ENCODE measurements at regions not wholly inside any gene's neighbourhood (a gene's known extent, or its start where the extent isn't known, plus 50 kb on each side); places are given as distances from the start of the nearest gene placed in this dataset.

GRCh38 chrX:39336671-39337311, 535.5 kb downstream of the MID1IP1 start:
- no peak for DNase-seq (ENCODE audit: low read depth)
- no peak overlapping the region for H3K4me3 ChIP-seq (ENCODE audit: low read depth, low read length)
- TF ChIP-seq, protein P1, sequence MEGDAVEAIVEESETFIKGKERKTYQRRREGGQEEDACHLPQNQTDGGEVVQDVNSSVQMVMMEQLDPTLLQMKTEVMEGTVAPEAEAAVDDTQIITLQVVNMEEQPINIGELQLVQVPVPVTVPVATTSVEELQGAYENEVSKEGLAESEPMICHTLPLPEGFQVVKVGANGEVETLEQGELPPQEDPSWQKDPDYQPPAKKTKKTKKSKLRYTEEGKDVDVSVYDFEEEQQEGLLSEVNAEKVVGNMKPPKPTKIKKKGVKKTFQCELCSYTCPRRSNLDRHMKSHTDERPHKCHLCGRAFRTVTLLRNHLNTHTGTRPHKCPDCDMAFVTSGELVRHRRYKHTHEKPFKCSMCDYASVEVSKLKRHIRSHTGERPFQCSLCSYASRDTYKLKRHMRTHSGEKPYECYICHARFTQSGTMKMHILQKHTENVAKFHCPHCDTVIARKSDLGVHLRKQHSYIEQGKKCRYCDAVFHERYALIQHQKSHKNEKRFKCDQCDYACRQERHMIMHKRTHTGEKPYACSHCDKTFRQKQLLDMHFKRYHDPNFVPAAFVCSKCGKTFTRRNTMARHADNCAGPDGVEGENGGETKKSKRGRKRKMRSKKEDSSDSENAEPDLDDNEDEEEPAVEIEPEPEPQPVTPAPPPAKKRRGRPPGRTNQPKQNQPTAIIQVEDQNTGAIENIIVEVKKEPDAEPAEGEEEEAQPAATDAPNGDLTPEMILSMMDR (conservative IDR thresholded peaks at IDR 0.05; ENCODE audit: low read depth, low read length), result no peak

DNA sequence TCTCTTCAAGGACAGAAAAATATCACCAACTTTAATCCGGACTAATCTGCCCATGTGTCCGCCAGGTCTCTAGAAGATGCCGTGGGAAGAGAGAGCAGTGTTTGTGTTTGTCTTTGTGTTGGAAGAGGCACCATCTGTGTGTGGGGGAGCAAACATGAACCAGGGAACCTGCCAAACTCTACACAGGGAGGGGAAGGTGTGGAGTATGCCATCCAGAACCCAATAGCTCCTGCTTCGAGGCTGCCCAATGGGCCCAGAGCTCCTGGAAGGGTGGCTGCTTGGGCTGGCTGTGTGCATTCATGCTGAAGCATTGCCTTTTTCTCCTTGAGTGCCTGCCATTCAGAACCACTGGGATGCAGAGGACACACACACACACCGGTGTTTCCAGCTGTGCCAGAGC, 536.2 kb downstream of the MID1IP1 start:
- TF ChIP-seq, protein P1 (conservative IDR thresholded peaks at IDR 0.05; ENCODE audit: low read depth, low read length), result no peak
- no peak for DNase-seq (ENCODE audit: low read depth)
- H3K4me3 ChIP-seq (ENCODE audit: low read depth, low read length), result no peak overlapping the region

GRCh38 chrX:39338583-39338982, 537.3 kb downstream of the MID1IP1 start:
- no peak for DNase-seq (ENCODE audit: low read depth)
- TF ChIP-seq, protein P1 (conservative IDR thresholded peaks at IDR 0.05; ENCODE audit: low read depth, low read length), result no peak
- no peak overlapping the region for H3K4me3 ChIP-seq (ENCODE audit: low read depth, low read length)

- TF ChIP-seq, protein P1 (conservative IDR thresholded peaks at IDR 0.05; ENCODE audit: low read depth, low read length), result no peak
- DNase-seq (ENCODE audit: low read depth), result no peak
- no peak overlapping the region for H3K4me3 ChIP-seq (ENCODE audit: low read depth, low read length)
Measured at GRCh38 chrX:39356119-39356807, 555.0 kb downstream of the MID1IP1 start.

GRCh38 chrX:39360101-39360500, 558.8 kb downstream of the MID1IP1 start:
- TF ChIP-seq, protein P1 (conservative IDR thresholded peaks at IDR 0.05; ENCODE audit: low read depth, low read length), result no peak
- no peak overlapping the region for H3K4me3 ChIP-seq (ENCODE audit: low read depth, low read length)
- DNase-seq (ENCODE audit: low read depth), result no peak

GRCh38 chrX:39361736-39362135, 560.5 kb downstream of the MID1IP1 start:
- H3K4me3 ChIP-seq (ENCODE audit: low read depth, low read length), result no peak overlapping the region
- DNase-seq (ENCODE audit: low read depth), result no peak
- TF ChIP-seq, protein P1 (conservative IDR thresholded peaks at IDR 0.05; ENCODE audit: low read depth, low read length), result no peak

- TF ChIP-seq, protein P1 (conservative IDR thresholded peaks at IDR 0.05; ENCODE audit: low read depth, low read length), result no peak
- H3K4me3 ChIP-seq (ENCODE audit: low read depth, low read length), result no peak overlapping the region
- DNase-seq (ENCODE audit: low read depth), result no peak
Measured at GRCh38 chrX:39367416-39367815, 566.2 kb downstream of the MID1IP1 start.
